Hindlimb muscle (tissue), 1 donor: ENCODE measurements at regions not wholly inside any gene's neighbourhood (a gene's known extent, or its start where the extent isn't known, plus 50 kb on each side); places are given as distances from the start of the nearest gene placed in this dataset.
"Not testable (repeated sequence)": the region's sequence is repeated elsewhere in the genome, so short reads cannot be mapped to it uniquely, and the experiment has no call there.

Experiments used
- DNase-seq: peaks from one replicate; pipeline ENCODE4 v3.0.0-alpha.2; 2013

DNA sequence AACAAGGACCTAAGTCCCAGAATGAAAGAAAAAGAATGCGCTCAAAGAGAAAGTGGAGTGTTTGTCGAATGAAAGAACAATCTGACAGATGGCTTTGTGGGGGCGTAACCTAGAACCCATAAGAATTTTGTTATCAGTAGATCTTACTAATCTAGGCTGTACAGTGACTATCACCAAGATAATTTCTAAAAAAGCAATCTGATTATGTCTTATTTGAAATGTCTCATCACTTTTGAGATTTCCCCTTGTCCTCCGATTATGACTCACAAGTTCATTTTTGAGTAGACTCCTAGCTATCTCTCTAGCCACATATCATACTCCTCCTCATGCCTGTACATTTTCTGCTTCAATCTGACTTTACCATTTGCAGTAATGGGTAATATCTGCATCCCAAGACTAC is 135.6 kb upstream of the SMARCA2 start:
- DNase-seq = no peak

DNA sequence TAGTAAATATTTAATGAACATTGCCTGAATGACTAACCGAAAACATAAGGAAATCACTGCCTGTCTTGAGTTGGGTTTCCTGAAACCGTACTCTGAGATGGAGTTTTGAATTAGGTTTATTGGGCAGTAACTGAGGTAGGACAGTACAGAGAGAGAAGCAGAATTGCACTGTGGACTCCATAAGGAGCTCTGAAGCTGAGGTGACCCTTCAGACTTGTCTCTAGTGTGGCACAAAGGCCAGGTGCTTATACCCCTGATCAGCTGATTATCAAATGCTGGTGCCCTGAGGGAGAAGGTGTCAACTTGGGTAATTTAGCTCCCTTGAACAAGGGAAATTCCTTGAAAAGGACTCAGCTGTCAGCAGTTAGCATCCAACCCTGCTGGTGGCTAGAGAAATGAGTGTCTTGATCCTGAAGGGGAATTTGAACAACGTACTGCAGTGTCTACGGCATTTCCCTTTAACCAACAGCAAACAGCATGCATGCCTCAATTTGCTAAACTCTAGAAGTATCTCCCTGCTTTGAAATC is 135.0 kb upstream of the SMARCA2 start:
- DNase-seq = no peak

DNA sequence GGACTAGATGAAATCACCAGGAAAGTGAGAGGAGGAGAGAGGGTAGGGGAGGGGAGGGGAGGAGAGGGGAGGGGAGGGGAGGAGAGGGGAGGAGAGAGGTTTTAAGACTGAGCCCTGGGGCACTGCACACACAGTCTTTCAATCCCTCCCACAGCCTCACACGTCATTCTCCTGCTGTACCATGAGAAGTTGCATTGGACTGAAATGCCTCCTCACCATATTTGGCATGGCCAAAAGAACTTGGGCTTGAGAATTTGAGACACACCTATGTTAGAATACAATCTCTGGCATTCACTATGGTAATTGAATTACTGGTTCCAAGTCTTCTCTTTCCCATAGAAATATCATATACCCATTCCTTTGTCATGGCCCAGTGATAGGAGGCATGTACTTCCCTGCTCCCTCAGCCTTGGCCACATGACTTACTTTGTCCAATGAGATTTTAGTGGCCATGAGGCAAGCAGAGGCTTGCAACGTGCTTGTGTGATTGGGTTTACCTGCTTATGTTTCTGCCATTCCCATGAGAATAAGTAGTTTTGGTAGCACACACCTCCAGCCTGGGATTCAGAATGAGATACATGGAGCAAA is 133.3 kb upstream of the SMARCA2 start:
- DNase-seq = no peak

DNA sequence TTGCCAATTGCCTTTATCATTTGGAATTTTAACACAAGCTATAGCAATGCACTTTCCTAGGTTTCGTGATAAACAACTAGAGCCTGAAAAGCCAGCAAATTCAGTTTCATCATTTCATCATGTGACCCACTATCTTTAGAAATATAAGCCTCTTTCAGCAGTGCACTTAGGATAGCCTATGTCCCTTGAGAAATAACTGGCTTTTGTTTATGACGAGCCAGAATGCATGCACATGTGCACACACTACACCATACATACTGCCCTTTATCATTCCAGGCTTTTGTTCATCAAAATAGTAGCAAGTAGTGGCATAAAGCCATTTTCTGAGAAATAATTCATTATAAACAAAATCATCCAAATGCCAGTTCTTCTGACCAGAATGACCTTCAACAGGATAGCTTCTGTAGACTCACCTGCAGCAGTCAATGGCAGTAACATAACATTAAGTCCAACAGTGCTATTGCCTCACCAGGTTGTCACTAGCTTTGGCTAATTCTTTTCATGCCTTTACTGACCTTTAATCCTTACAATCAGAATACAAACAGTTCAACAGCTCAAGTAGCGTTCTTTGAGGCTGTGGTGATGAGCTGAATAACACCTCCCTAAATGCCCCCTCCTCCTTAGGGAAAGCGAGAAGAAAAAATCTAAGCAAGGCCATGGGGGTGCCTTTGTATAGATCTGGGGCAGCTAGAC is 132.3 kb upstream of the SMARCA2 start:
- no peak for DNase-seq

DNA sequence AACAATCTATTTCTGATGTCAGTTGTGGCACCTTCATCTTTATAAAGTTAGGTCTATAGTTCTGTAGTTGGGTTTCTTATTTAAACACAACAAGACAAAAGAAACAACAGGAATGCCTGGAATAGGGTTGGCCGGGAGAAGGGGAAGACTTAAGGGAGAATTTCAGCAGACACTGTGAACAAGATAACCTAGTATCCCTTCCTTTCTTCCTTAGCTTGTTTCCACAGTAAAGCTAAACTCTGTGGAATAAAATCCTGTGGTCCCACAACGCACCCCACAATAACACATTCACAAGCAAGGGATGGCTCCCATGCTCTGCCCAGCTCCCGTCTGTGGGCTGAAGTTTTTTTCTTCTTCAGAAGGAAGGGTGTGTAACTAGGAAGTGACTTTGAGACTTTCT is 124.9 kb upstream of the SMARCA2 start:
- DNase-seq = no peak

DNA sequence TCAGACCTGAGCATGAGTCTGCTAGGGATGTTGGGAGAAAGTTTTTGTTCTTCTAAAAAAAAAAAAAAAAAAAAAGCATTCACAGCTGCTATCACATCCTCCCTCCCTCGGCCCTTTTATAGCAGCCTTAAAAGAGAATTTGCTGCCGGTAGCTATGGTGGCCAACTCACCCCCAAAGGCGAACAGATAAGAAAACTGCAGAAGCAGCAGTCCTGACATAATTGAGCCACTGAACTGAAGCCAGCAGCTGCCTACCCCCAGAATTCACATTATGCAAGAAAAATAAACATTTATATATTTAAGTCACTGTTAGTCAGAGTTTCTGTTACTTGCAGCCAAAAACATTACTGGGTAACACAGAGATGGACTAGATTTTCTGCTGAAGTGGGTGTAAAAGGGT is 124.3 kb upstream of the SMARCA2 start:
- DNase-seq = no peak

DNA sequence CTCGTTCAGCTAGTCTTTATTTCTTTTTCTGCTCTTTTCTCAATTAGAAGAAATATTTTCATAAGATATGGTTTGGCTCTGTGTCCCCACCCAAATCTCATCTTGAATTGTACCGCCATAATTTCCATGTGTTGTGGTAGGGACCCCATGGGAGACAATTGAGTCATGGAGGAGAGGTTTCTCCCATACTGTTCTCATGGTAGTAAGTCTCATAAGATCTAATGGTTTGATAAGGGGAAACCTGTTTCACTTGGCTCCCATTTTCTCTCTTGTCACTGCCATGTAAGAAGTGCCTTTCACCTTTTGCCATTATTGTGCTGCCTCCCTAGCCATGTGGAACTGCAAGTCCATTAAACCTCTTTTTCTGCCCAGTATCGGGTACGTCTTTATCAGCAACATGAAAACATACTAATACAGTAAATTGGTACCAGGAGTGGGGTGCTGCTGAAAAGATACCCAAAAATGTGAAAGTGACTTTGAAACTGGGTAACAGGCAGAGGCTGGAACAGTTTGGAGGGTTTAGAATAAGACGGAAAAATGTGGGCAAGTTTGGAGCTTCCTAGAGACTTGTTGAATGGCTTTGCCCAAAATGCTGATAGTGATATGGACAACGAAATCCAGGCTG is 112.0 kb upstream of the SMARCA2 start:
- DNase-seq = not testable (repeated sequence)

DNA sequence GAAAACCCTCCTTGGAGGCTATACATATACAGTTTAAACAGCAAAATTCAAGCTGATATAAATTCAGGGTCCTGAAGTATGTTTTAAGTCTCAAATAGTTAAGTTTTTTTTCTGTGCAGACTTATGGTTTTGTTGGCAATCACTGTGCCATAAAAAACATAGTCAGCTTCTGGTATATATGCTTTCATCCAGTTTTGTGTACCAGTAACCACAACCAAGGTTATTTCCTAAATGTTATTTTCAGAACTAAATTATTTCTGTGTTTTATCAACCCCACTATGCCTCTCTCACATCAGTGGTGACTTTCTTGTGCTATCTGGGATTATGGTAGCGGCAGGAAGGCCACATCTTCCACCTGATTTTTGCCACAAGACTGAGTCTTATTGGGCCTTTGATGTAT is 107.7 kb upstream of the SMARCA2 start:
- DNase-seq = no peak

DNA sequence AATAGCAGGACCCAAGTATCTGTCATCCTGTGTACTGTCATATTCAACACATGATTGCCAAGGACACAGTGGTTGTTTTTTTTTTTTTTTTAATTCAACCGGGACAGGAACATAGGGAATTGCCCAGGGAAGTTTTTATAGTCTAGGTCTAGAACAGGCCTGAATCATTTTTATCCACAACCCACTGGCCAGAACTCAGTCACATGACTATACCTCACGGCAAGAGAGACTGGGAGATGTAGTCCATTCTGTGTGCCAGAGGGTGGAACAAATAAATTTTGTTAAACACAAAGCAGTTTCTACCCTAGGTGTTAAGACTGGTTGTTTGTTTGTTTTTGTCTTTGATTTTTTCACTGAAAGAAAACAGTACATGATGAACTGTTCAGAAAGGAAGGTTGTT is 105.8 kb upstream of the SMARCA2 start:
- no peak for DNase-seq

DNA sequence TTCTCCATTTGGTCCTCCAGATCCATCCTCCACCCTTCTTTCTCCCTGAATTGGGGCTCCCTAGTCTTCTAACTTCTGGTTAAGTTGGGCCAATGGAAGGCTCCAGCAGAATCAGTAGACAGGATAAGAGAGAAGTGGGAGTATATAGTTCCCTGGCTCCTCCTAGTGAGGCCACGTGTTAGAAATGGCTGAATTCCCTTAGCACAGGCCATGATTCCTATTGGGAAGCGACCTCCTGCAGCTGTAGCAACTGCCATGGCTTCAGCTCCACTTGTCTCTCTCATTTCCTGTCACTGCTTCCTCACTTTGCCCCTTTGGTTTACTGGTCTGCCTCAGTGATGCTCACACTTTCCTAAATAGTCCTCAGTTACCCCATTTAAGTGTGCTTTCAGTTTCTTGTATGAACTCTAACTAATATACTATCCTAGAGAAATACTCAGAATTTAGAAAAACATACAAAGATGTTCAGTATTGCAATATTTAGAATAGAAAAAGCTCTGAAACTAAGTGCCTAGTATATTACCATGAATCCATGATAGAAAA is 104.8 kb upstream of the SMARCA2 start:
- DNase-seq = no peak

DNA sequence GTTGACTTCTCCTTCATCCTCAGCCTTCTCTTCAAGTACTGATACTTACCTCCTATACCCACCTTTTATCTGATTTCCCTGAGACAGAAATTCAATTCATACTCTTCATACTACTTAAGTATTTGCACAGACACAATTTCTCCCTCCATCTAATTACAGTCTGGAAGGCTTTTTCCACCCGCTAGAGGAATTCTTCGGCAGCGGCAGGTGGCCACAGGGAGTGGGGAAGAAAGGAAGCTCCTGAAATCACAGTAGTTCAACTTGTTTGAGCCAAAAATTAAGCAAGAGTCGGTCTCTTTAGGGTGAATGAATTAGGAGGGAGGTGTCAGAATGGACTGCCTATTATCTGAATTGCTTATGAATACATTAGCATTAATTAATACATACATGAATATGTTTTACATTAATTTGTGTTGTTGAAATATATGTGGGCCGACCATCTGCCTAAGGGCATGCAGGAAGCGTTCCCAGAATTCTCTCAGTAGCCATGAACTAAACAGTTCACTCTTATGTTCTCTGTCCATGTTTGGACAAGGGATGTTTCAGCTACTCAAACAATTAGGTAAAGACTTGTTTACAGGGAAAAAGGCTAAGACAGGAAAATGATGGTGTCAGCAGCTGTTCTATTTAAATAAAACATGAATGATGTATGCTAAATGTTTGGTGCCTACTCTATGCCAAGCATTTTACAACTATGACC is 101.4 kb upstream of the SMARCA2 start:
- DNase-seq = no peak

DNA sequence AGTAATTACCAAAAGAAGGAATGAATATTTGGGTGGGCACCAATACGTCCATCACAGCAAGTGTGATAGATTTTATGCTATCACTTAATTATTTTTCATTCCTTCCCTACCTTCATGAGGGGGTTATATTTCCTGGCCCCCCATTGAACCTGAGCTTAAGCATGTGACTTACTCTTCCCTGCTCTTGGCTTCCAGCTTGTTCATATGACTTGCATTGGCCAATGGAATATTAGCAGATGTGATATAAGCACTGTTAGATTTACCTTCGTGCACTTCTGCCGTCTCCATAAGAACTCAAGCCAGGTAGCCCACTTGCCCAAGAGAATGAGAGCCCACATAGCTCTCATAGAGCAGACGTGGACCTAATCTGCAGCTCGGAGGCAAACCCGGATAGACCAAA is 99.1 kb upstream of the SMARCA2 start:
- DNase-seq = no peak

DNA sequence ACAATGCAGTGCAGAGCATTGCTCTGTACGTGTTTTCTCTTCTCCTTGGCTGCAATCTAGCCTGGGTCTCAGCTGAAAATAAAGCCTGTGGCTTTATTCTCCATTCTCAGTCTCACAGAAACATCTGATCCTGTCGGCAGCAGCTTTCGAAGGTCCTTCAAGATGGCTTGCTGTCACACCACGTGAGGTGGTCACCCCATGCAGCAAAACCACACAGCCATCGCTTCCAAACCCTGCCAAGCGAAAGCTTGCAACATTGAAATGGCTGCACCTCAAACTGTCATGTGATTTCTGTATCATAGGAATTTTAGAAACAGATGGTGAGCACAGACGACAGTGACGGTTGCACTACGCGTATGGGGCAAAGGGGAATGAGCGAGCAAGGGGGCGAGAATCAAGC is 98.5 kb upstream of the SMARCA2 start:
- DNase-seq = no peak

DNA sequence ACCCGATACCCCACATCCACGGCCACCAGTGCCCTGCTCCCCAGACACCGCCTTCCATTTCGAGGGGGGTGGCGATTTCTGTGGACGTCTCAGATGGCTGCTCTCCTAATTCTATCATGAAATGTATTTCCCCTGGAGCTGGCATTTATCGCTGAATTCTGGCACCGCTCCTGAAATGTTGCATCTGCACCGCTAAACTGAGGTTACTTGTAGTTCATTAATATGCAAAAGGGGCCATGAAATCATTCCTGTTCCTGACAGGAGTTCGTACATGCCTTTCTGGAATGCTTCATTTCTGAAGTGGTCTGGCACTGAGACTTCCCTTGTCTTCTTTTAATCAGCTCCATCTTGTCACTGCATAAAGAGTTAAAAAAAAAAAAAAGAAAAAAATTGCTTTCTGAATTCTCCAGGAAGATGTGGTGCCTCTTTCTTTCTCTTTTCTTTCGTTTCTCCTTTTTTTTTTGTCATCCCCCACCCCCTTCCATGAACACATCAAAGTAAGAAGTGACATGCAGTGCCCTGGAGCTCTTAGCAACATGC is 97.7 kb upstream of the SMARCA2 start:
- no peak for DNase-seq

DNA sequence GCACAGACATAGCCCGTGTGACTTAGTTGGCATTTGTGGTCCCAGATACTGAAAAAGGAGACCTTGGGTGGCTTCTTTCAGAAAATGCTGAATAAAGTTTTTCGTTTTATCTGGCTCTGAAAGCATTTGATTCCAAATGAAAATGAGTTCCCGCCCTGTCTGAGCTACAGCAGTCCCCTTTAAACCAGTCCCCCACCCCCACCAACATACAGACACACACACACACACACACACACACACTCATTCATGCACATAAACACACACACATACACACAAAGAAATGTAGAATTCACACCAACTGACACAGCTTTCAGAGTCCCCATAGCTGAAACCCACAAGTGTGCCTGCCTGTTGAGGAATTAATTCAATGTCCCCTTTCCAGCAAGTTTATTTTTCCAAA is 97.0 kb upstream of the SMARCA2 start:
- DNase-seq = no peak

DNA sequence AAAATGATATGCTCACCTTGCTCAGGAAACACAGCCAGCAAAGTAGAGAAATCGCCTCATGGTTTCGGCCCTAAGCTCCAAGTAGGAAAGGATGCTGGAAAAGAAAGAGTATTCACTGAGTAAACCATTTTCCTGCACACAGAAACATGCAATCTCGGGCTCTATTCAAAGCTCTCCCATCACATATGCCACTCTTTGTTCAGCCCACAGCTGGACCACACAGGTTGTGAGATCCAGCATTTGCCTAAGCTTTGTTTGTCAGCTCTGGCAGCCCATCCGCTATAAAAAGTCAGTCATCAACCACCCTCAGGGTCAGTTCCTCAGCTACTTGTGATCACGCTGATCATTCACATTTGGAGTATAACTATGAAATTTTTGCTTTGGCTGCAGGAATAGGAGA is 96.5 kb upstream of the SMARCA2 start:
- no peak for DNase-seq

DNA sequence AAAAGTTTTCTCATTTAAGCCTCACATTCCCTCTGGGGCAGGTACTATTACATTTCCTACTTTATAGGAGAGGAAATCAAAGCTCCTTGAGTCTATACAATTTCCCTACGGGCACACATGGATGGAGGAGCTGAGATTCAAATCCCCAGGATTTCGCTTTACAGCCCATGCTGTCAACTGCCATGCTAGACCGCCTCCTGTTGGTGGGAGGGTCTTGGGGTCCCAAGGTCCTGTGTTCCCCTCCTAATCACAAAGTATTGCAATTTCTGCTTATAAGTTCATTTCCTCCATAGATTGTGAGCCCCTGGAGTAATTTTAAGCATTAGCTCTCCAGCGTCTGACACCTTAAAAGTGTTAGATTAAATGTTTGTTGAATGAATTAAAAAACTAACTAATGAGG is 95.9 kb upstream of the SMARCA2 start:
- DNase-seq = no peak

DNA sequence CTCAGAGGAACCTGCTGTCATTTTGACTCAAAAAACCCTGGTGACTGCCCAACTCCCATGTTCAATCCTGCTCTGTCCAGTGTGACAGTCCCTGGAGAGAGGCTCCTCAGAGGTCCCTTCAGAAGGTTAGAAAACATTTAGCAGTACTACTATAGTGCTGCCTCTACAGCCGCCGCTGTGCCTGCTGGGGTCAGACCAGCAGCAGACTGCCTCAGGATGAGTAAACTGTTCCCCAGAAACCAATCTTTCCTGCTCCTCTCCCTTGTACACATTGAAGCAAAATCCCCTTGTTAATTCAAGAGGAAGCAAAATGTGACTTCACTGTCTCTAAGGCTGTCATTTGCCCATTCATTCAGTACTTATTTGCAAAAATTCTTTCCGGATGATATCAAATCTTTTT is 94.8 kb upstream of the SMARCA2 start:
- DNase-seq = no peak

DNA sequence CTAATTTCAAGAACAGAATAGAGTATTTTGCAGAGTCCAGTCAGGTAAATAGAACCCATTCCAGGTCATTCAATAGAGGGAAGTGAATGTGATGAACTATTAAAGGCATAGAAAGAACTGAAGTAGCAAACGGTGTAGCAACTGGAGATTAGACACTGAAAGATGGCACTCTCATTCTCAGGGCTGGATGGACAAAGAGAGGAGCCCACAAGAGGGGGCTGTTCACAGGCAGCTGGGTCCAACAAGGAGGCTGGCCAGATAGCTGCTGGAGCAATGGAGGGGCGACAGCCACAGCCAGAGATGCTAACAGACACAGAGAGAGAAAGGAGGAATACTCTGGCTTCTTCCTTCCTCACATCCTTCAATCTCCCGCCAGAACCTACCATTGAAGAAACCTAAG is 93.1 kb upstream of the SMARCA2 start:
- no peak for DNase-seq

DNA sequence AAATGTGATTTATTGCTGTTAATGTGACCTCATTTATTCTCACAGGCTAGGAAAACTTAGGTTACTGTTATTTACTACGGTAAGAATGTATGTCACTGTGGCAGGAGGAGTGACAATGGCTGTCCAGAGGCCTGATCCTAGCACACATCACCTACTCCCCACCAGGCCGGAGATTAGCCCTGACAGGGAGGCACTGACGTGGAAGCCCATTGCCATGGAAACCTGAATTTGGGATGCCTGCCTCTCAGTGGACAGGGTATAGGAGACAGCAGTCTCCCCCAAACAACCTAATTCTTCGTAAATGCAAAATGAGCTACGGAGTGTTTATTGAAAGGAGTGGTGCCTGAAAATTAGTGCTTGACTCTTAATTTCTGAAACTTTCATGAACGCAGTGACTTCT is 87.6 kb upstream of the SMARCA2 start:
- no peak for DNase-seq

DNA sequence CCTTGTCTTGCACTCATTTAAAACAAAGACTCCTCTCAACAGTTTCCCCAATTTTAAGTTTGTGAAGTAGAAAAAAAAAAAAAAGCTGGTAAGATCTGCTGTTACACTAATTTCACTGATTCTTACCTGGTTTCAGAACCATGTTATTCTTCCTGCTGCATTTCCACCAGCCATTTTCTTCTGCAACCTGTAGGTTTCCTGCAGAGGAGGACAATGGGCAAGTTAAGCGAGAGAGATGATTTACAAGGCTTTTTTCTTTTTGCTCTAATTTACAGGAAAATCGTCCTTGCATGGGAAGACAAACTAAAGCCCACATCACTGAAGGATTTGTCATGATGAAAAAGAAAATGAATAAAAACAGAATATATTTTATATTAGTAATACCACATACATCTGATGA is 86.0 kb upstream of the SMARCA2 start:
- no peak for DNase-seq

DNA sequence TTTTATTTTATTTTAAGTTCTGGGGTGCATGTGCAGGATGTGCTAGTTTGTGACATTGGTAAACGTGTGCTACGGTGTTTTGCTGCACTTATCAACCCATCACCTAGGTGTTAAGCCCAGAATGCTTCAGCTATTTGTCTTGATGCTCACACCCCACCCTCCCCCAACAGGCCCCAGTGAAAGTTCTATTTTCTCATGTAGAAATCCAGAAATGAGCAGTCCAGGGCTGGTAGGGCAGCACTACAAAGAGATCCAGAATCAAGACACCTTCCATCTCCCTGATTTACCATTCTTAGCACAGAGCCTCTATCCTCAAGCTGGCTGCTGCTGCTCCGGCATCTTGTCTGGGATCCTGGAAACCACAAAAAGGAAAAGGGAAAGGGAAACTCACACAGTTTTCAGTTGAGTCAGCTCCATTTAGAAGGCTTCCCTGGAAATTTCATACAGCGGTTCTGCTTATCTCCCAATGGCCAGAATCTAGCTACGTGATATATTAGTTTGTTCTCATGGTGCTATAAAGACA is 85.4 kb upstream of the SMARCA2 start:
- no peak for DNase-seq

DNA sequence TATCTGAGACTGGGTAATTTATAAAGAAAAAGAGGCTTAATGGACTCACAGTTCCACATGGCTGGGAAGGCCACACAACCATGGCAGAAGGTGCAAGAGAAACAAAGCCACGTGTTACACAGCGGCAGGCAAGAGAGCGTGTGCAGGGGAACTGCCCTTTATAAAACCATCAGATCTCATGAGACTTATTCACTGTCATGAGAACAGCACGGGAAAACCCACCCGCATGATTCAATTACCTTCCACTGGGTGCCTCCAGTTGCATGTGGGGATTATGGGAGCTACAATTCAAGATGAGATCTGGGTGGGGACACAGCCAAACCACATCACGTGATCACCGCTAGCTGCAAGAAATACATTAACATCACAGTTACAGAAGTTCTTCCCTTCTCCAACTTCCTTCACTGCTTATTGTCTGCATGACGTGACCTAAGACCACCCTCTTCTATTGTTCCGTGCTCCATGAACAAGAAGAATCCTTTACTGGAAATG is 84.9 kb upstream of the SMARCA2 start:
- not testable (repeated sequence) for DNase-seq
